GM21717 (cell line): ENCODE measurements at regions not wholly inside any gene's neighbourhood (a gene's known extent, or its start where the extent isn't known, plus 50 kb on each side); places are given as distances from the start of the nearest gene placed in this dataset.
"Not testable (repeated sequence)": the region's sequence is repeated elsewhere in the genome, so short reads cannot be mapped to it uniquely, and the experiment has no call there.

Experiments
- ATAC-seq: cut with Tn5 transposase; IDR thresholded peaks from one replicate; pipeline ENCODE4 v1.9.1; 2021; ENCODE audit warnings: mild to moderate bottlenecking, moderate library complexity; ENCODE audit not compliant: unreplicated experiment

DNA sequence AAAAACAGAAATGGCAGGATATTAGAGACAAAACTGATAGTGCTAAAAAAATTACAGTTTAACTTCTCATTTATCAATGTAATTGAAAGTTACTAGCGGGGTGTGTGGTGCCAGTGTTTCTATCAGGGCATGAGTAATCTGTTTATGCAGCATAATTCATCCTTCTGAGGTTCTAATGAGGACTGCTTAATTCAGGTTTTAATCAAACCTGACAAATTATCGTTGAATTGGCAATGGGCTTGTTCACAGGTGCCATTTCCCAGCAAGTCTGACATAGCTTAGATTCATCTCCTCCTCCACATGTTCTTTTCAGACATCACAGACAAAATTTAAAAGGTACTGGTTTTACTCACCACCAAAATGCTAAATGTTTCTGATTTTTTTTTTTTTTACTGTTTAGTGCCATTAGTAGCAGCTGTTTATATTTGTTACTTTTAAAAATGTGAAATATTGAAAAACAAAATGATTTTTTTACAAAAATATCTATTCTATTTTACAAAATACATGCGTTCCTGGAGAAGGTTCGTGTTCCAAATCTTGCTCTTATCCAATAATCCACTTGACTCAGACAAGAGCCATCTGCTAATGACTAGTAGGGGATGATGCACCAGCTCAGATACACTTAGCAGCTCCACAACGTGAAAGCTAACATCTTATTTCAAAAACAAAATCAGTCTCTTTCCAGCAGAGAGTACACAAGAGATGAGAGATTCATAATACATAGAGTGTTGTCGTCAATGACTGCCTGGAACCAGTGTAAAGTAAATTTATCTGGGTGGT lies 447.7 kb upstream of the DPPA4 start:
- no peak for ATAC-seq

DNA sequence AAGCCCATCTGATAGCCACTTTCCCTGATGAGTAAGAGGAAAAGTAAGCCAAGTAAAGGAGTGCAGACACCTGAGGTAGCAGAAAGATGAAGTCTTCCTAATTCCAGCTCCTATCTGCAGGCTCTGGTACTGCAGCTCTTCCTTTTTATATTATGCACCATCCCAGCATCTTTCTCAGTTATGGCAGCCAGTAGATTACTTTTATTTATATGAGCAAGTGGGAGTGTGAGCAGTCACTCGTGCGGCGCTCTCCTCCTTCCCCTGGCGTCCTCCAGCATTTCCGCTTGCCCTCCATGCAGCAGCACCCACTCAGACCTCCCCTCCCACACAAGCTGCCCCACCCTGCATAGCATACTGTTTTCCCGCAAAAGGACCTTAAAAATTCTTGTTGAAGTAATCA lies 465.9 kb upstream of the DPPA4 start:
- no peak for ATAC-seq

- ATAC-seq: no peak
Measured at GRCh38 chr3:109804697-109805096, 467.4 kb upstream of the DPPA4 start.

DNA sequence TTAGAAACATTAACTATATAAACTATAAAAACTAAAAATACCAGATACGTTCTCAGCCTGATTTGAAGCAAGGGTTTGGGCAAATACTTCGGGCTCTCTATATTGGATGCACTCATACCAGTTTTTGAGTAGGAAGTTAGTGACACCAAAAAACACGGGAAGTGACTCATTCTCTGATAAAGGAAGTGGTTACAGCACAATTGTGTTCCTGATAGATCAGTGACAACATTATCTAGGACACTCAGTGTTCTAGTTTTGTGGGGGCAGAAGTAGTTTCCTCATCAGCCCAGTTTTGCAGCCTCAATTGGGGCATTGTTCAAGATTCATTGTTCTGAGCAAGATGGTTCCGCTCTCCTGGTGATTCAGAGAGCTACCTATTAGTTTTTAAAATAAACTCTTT lies 469.6 kb upstream of the DPPA4 start:
- ATAC-seq: no peak

DNA sequence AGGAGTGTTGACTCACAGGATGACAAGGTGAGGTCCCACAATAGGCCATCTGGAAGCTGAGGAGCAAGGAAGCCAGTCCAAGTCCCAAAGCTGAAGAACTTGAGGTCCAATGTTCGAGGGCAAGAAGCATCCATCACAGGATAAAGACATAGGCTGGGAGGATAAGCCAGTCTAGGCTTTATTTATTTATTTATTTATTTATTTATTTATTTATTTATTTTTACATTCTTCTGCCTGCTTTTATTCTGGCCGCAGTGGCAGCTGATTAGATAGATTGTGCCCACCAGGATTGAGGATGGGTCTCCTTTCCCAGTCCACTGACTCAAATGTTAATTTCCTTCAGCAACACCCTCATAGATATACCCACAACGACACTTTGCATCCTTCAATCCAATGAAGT lies 472.2 kb upstream of the DPPA4 start:
- no peak for ATAC-seq

GRCh38 chr3:109818081-109818480 lies 480.7 kb upstream of the DPPA4 start:
- no peak for ATAC-seq

GRCh38 chr3:109819734-109820133 lies 482.4 kb upstream of the DPPA4 start:
- no peak for ATAC-seq

- no peak for ATAC-seq
Measured at GRCh38 chr3:109825971-109826810, 488.8 kb upstream of the DPPA4 start.

GRCh38 chr3:109831403-109831802 lies 494.1 kb upstream of the DPPA4 start:
- no peak for ATAC-seq

GRCh38 chr3:109835958-109836357 lies 498.6 kb upstream of the DPPA4 start:
- ATAC-seq: no peak

- no peak for ATAC-seq
Measured at GRCh38 chr3:109851854-109852253, 514.5 kb upstream of the DPPA4 start.

GRCh38 chr3:109852283-109852682 lies 514.9 kb upstream of the DPPA4 start:
- ATAC-seq: no peak

- ATAC-seq: no peak
Measured at GRCh38 chr3:109853077-109853731, 515.9 kb upstream of the DPPA4 start.

DNA sequence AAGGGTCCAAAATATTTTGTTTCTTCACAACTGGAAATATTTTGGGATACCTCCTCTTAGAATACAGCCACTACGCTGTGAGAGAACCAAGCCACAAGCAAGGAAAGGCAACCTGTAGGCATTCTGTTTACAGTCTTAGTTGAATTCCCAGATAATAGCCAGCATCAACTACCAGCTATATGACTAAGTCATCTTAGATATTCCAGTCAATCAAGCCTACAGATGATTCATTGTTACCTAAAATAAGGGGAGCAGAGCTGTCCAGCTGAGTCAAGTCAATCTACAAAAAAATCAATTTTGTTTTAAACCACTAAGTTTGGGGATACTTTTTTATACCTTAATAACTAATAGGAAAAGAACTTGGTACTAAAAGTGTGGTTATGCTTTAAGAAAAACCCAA lies 526.4 kb upstream of the DPPA4 start:
- ATAC-seq: no peak

DNA sequence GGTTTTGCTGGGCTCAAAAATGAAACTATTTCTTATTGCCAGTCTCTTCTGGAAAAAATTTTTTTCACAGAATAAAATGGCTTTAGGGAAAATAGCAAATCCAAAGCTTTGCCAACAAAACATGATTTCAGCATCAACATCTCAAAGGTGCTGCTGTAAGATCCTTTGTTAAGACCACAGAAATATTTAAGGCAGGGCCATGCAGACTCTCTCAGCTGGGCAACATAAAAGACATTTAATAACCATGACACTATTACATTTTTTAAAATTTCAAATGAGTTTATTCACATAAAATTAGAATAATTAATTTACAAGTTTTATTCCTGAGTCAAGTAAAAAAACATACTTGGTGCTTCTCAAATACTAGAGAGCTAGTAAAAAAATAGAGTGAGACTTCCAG lies 527.1 kb upstream of the DPPA4 start:
- ATAC-seq: no peak

DNA sequence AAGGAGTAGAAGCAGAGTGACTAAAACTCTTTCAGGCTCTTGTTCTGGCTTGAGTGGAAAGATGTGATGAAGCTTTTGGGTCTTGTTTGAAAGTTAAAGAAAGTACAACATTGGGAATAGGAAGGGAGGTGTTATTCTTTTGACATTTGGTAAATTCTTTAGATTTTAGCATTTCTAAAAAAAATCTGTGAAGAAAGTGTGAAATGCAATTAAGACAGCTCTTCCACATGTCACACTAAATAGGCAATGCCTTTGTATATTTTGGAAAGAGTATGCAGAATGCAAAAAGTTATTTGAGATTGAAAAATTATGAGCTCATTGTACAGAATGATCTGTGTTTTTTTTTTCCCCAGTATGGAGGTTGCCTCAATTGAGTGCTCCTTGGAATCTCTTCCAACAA lies 532.2 kb upstream of the DPPA4 start:
- ATAC-seq: no peak

GRCh38 chr3:109874896-109875708 lies 537.8 kb upstream of the DPPA4 start:
- ATAC-seq: no peak

GRCh38 chr3:109877616-109878015 lies 540.3 kb upstream of the DPPA4 start:
- not testable (repeated sequence) for ATAC-seq

GRCh38 chr3:109882144-109882543 lies 544.8 kb upstream of the DPPA4 start:
- ATAC-seq: no peak

GRCh38 chr3:109887293-109887692 lies 549.9 kb upstream of the DPPA4 start:
- no peak for ATAC-seq

GRCh38 chr3:109888026-109888425 lies 550.7 kb upstream of the DPPA4 start:
- ATAC-seq: no peak
